Left ventricle myocardium inferior (tissue), 1 donor: ENCODE measurements at regions not wholly inside any gene's neighbourhood (a gene's known extent, or its start where the extent isn't known, plus 50 kb on each side); places are given as distances from the start of the nearest gene placed in this dataset.

Source experiments
- DNase-seq: peaks from one replicate; pipeline ENCODE4 v3.0.0-alpha.2; 2020
- H3K27ac ChIP-seq: fragments of 200-600 bp; replicated peaks from 2 replicates; pipeline ENCODE4 v1.8.0; 2021
- H3K27me3 ChIP-seq: fragments of 200-600 bp; 2 replicates; pipeline ENCODE4 v1.8.0; 2021; ENCODE audit warnings: low read depth
- H3K36me3 ChIP-seq: fragments of 200-600 bp; 2 replicates; pipeline ENCODE4 v1.8.0; 2021
- H3K4me1 ChIP-seq: fragments of 200-600 bp; 2 replicates; pipeline ENCODE4 v1.8.0; 2021
- H3K4me3 ChIP-seq: fragments of 200-600 bp; 2 replicates; pipeline ENCODE4 v1.8.0; 2021; ENCODE audit warnings: mild to moderate bottlenecking, moderate library complexity
- H3K9me3 ChIP-seq: fragments of 200-600 bp; replicated peaks from 2 replicates; pipeline ENCODE4 v1.8.0; 2021
- intact Hi-C: fragments of 100-400 bp; cut with micrococcal nuclease; formaldehyde crosslinking; loops from one replicate; pipeline ENCODE4 v1.11.0; 2022
- TF ChIP-seq, protein P1 (sequence below): fragments of 200-600 bp; IDR thresholded peaks from 2 replicates; pipeline ENCODE4 v1.8.0; 2021; ENCODE audit warnings: antibody characterized with exemption, mild to moderate bottlenecking, borderline replicate concordance
- donor health status: DM: no; HTN: yes; CAD: no; lungs with severe emphysema.

DNA sequence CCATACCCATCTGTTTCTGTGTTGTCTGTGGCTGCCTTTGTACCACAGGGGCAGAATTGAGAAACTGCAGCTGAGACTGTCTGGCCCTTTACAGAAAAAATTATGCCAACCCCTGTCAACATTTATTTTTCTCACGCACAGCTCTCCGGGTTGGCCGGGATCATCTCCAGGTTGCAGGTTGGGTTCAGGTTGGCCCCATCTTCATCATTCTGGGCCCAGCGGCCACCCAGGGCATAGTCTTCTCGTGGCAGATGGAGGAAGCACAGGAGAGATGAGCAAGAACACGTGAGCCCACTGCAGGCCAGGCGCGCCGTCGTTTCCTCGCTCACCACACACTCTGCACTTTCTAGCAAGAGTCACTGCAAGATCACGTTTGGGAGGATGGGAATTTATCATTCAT is 66.1 kb upstream of the SEC14L1 start:
- Histone ChIP-seq H3K36me3 (no peaks in the 10 kb centered on the region), H3K27me3 (peaks cover 79% of the 10 kb centered on the region), H3K9me3 (no peaks in the 10 kb centered on the region), H3K4me1 (no peaks in the 10 kb centered on the region), H3K4me3 (no peak overlapping the region), H3K27ac (no peak overlapping the region)
- intact Hi-C loops, result no loop called here
- TF ChIP-seq, protein P1, sequence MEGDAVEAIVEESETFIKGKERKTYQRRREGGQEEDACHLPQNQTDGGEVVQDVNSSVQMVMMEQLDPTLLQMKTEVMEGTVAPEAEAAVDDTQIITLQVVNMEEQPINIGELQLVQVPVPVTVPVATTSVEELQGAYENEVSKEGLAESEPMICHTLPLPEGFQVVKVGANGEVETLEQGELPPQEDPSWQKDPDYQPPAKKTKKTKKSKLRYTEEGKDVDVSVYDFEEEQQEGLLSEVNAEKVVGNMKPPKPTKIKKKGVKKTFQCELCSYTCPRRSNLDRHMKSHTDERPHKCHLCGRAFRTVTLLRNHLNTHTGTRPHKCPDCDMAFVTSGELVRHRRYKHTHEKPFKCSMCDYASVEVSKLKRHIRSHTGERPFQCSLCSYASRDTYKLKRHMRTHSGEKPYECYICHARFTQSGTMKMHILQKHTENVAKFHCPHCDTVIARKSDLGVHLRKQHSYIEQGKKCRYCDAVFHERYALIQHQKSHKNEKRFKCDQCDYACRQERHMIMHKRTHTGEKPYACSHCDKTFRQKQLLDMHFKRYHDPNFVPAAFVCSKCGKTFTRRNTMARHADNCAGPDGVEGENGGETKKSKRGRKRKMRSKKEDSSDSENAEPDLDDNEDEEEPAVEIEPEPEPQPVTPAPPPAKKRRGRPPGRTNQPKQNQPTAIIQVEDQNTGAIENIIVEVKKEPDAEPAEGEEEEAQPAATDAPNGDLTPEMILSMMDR, result no peak
- no peak for DNase-seq

- no peak for DNase-seq
- Histone ChIP-seq H3K9me3 (no peaks in the 10 kb centered on the region), H3K4me3 (no peak overlapping the region), H3K4me1 (no peaks in the 10 kb centered on the region), H3K36me3 (no peaks in the 10 kb centered on the region), H3K27me3 (peaks cover 67% of the 10 kb centered on the region), H3K27ac (no peak overlapping the region)
- TF ChIP-seq, protein P1, result no peak
- intact Hi-C loops, result no loop called here
Measured at GRCh38 chr17:77076124-77076830, 64.5 kb upstream of the SEC14L1 start.

- TF ChIP-seq, protein P1, result no peak
- Histone ChIP-seq H3K9me3 (no peaks in the 10 kb centered on the region), H3K27ac (no peak overlapping the region), H3K4me3 (no peak overlapping the region), H3K27me3 (peaks cover 10% of the 10 kb centered on the region), H3K36me3 (no peaks in the 10 kb centered on the region), H3K4me1 (peaks cover 20% of the 10 kb centered on the region)
- intact Hi-C loops, result no loop called here
- no peak for DNase-seq
Measured at GRCh38 chr17:77083531-77083930, 57.2 kb upstream of the SEC14L1 start.

- intact Hi-C loops, result loop anchor here (2.0 kb wide), 1 partner anchor 161 kb away; no protein-coding TSS in a partner anchor
- Histone ChIP-seq H3K4me3 (no peak overlapping the region), H3K4me1 (peaks cover 44% of the 10 kb centered on the region), H3K27me3 (no peaks in the 10 kb centered on the region), H3K36me3 (peaks cover 9% of the 10 kb centered on the region), H3K9me3 (no peaks in the 10 kb centered on the region), H3K27ac (no peak overlapping the region)
- TF ChIP-seq, protein P1, result no peak
- DNase-seq, result no peak
Measured at GRCh38 chr17:77085926-77086432, 54.8 kb upstream of the SEC14L1 start.

GRCh38 chr17:77086433-77087010 is 54.2 kb upstream of the SEC14L1 start:
- Histone ChIP-seq H3K4me3 (no peak overlapping the region), H3K27ac (no peak overlapping the region), H3K9me3 (no peaks in the 10 kb centered on the region), H3K36me3 (peaks cover 15% of the 10 kb centered on the region), H3K4me1 (peaks cover 50% of the 10 kb centered on the region), H3K27me3 (no peaks in the 10 kb centered on the region)
- peak; percentile 89 for DNase-seq
- TF ChIP-seq, protein P1, result peak; percentile 95
- intact Hi-C loops, result loop anchor here (2.0 kb wide), 1 partner anchor 160 kb away; no protein-coding TSS in a partner anchor
